GM13977 (cell line): ENCODE measurements at regions not wholly inside any gene's neighbourhood (a gene's known extent, or its start where the extent isn't known, plus 50 kb on each side); places are given as distances from the start of the nearest gene placed in this dataset.

Source experiments
- DNase-seq: peaks from one replicate; pipeline ENCODE4 v3.0.0; 2012; ENCODE audit warnings: low spot score
- in situ Hi-C: fragments of 300-500 bp; cut with MboI; formaldehyde crosslinking; loops from one replicate; pipeline ENCODE4 v1.12.0; 2022; ENCODE audit warnings: low sequenced_read_pairs, low pct_unique_long_range_greater_than_20kb, mixed read lengths, inconsistent platforms; ENCODE audit not compliant: unreplicated experiment
- TF ChIP-seq, protein P1 (sequence below): IDR thresholded peaks from 2 replicates; pipeline ENCODE4 v1.5.1; 2012; ENCODE audit warnings: mild to moderate bottlenecking, control low read depth; ENCODE audit not compliant: insufficient read depth; ENCODE audit errors: extremely low read depth, missing control alignments

- in situ Hi-C loops = no loop called here
- TF ChIP-seq, protein P1, sequence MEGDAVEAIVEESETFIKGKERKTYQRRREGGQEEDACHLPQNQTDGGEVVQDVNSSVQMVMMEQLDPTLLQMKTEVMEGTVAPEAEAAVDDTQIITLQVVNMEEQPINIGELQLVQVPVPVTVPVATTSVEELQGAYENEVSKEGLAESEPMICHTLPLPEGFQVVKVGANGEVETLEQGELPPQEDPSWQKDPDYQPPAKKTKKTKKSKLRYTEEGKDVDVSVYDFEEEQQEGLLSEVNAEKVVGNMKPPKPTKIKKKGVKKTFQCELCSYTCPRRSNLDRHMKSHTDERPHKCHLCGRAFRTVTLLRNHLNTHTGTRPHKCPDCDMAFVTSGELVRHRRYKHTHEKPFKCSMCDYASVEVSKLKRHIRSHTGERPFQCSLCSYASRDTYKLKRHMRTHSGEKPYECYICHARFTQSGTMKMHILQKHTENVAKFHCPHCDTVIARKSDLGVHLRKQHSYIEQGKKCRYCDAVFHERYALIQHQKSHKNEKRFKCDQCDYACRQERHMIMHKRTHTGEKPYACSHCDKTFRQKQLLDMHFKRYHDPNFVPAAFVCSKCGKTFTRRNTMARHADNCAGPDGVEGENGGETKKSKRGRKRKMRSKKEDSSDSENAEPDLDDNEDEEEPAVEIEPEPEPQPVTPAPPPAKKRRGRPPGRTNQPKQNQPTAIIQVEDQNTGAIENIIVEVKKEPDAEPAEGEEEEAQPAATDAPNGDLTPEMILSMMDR = no peak
Measured at GRCh38 chr2:8257502-8257901, 424.4 kb upstream of the ID2 start.

GRCh38 chr2:8258406-8258805, 423.4 kb upstream of the ID2 start:
- TF ChIP-seq, protein P1 = no peak
- in situ Hi-C loops = no loop called here
- DNase-seq = no peak

More at GRCh38 chr2:8257502-8257901, 424.4 kb upstream of the ID2 start:
- DNase-seq = no peak

DNA sequence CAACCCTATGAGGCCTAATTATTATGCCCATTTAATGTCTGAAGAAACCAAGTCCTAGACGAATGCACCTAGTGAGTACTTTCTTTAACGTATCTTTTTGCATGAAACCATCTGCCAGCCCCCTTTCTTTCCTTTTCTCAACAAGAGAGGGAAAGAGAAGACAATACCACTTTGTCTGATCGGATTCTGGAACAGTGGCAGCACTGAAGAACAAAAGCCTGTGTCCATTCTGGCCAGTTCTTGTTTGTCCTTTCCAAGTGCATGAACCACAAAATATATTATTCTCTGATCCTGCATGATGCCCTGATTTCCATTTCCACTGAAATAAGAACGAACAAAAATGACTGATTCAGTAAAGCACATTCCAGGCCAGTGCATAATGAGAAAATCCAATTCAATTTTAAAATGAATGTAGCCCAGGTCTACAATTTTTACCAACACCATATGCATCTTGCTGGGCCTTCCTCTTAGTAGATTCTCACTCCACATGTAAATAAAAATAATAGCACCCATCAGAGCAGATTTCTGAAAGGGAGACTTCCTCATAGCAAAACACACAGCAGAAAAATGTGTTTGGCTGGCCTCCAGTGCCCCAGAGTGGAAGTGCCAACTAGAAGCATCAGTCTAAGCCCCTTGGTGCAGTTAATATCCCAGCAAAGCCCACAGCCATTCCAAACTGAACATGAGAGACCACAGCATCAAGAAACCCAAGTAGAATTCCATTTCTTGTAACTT, 422.6 kb upstream of the ID2 start:
- TF ChIP-seq, protein P1 = no peak
- no peak for DNase-seq
- in situ Hi-C loops = no loop called here

DNA sequence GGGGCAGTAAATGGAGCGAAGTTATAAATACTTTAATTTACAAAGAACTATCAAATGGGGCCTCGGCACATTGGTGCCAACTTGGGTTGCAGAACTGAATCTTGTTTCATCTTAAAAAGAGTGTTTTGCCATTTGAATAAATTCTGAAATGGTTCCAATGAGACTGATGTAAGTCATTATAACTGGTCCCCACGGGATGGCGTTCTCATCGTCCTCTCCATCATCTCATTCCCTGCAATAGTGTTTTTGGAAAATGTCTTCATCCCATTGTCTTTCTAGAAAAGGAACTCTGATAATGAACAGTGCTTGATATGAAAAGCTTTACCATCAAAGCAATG, 422.0 kb upstream of the ID2 start:
- in situ Hi-C loops = no loop called here
- DNase-seq = no peak
- TF ChIP-seq, protein P1 = no peak

- DNase-seq = no peak
- TF ChIP-seq, protein P1 = no peak
- in situ Hi-C loops = no loop called here
Measured at GRCh38 chr2:8260213-8260612, 421.6 kb upstream of the ID2 start.

DNA sequence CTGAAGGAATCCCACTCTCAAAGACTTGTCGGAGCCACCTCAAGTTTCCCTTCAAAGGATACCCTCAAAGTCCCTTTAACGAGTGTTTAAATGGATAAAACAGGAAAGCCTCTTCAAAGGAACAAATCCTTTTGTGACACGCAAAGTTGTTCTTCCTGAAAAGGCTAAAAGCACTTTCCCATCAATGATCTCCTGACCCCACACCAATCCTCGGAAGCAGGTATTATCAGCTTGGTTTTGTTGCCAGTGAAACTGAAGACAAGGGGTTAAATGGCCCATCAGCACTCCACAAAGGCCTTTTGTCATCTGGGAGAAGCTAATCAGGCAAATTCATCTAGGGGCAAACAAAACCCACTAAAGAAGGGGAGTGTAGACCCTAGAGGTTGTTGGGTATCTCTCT, 418.0 kb upstream of the ID2 start:
- no peak for DNase-seq
- in situ Hi-C loops = no loop called here

More for the DNA sequence above, 418.0 kb upstream of the ID2 start:
- TF ChIP-seq, protein P1 = no peak
